ENCODE measurements at regions not wholly inside any gene's neighbourhood (a gene's known extent, or its start where the extent isn't known, plus 50 kb on each side); places are given as distances from the start of the nearest gene placed in this dataset.

DNA sequence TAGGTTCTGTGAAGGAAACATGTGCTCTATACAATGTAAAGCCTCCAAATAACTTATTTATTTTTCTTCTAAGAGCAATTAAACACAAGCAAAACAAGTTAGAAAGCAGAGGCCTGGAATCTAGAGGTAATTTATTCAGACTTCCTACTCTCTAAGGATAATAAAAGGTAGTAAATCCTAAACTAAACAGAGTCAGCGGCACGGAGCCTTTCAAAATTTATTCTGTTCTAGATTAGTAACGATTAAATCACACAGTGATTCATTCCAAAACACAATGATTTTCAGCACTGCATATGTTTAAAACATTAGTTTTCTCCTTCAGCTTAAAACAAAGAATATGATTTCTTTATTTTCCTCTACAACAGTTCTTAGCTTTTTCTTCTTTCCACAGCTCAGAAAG lies 160.9 kb downstream of the FBXO15 start:
- DNase-seq: no peak
- Histone ChIP-seq H3K4me1 (no peaks in the 10 kb centered on the region), H3K27ac (replicated peaks) (no peak overlapping the region), H3K9me3 (replicated peaks) (peaks cover 12% of the 10 kb centered on the region), H3K36me3 (no peaks in the 10 kb centered on the region), H3K27me3 (ENCODE audit: low read depth) (peaks cover 6% of the 10 kb centered on the region), H3K4me3 (no peak overlapping the region)
- intact Hi-C loops (cut with micrococcal nuclease): no loop called here
- TF ChIP-seq, protein P1, sequence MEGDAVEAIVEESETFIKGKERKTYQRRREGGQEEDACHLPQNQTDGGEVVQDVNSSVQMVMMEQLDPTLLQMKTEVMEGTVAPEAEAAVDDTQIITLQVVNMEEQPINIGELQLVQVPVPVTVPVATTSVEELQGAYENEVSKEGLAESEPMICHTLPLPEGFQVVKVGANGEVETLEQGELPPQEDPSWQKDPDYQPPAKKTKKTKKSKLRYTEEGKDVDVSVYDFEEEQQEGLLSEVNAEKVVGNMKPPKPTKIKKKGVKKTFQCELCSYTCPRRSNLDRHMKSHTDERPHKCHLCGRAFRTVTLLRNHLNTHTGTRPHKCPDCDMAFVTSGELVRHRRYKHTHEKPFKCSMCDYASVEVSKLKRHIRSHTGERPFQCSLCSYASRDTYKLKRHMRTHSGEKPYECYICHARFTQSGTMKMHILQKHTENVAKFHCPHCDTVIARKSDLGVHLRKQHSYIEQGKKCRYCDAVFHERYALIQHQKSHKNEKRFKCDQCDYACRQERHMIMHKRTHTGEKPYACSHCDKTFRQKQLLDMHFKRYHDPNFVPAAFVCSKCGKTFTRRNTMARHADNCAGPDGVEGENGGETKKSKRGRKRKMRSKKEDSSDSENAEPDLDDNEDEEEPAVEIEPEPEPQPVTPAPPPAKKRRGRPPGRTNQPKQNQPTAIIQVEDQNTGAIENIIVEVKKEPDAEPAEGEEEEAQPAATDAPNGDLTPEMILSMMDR (IDR thresholded peaks at IDR 0.05; ENCODE audit: borderline replicate concordance): no peak

GRCh38 chr18:73985855-73986625 lies 161.6 kb downstream of the FBXO15 start:
- Histone ChIP-seq H3K9me3 (replicated peaks) (peaks cover 12% of the 10 kb centered on the region), H3K27me3 (ENCODE audit: low read depth) (peaks cover 6% of the 10 kb centered on the region), H3K4me1 (no peaks in the 10 kb centered on the region), H3K36me3 (no peaks in the 10 kb centered on the region), H3K4me3 (no peak overlapping the region), H3K27ac (replicated peaks) (no peak overlapping the region)
- TF ChIP-seq, protein P1 (IDR thresholded peaks at IDR 0.05; ENCODE audit: borderline replicate concordance): no peak
- no peak for DNase-seq
- intact Hi-C loops (cut with micrococcal nuclease): no loop called here

DNA sequence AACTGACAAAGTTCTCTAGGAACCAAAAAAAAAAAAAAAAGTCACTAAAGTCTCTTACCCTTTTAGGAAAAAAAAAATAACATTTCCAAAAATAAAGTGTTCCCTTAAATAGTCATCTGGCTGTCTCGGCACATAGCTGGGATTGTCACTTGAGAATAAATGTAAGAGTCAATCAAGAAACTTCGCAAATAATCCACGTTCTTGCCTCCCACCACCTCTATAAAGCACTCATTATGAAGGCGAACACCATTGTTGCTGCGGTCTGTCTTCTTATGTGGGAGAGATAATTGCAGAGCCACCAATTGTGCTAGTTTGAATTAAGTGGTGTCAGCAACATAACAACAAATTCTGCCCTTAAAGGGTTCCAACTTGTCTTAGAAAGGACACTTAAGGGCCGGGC lies 163.7 kb downstream of the FBXO15 start:
- TF ChIP-seq, protein P1 (IDR thresholded peaks at IDR 0.05; ENCODE audit: borderline replicate concordance): no peak
- Histone ChIP-seq H3K27me3 (ENCODE audit: low read depth) (peaks cover 14% of the 10 kb centered on the region), H3K27ac (replicated peaks) (no peak overlapping the region), H3K9me3 (replicated peaks) (peaks cover 12% of the 10 kb centered on the region), H3K4me3 (no peak overlapping the region), H3K36me3 (no peaks in the 10 kb centered on the region), H3K4me1 (no peaks in the 10 kb centered on the region)
- intact Hi-C loops (cut with micrococcal nuclease): no loop called here
- DNase-seq: no peak

GRCh38 chr18:73983496-73983895 lies 164.1 kb downstream of the FBXO15 start:
- DNase-seq: no peak
- H3K4me1 ChIP-seq: no peaks in the 10 kb centered on the region
- H3K27me3 ChIP-seq (ENCODE audit: low read depth): peaks cover 14% of the 10 kb centered on the region
- H3K36me3 ChIP-seq: no peaks in the 10 kb centered on the region
- peaks cover 11% of the 10 kb centered on the region for H3K9me3 ChIP-seq (replicated peaks)
- TF ChIP-seq, protein P1 (IDR thresholded peaks at IDR 0.05; ENCODE audit: borderline replicate concordance): no peak
- no peak overlapping the region for H3K27ac ChIP-seq (replicated peaks)
- intact Hi-C loops (cut with micrococcal nuclease): no loop called here
- H3K4me3 ChIP-seq: no peak overlapping the region

DNA sequence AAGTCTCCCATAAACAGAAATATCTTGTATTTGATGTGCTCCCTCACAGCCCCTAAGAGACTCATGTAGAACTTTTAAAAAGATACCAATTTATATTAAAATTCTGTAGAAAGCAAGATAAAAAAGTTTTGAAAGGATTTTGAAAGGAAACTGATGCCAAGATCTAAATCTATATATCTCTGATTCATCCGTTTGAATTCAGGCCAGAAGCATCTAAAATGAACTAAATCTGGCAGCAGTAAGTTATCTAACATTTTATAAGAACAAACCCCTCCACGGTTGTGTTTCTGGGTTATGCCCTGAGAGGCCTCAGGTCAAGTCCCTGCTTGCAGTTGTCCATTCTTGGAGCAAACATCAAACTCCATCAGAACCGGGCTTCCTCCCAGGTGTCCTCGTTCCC lies 165.8 kb downstream of the FBXO15 start:
- TF ChIP-seq, protein P1 (IDR thresholded peaks at IDR 0.05; ENCODE audit: borderline replicate concordance): no peak
- H3K4me3 ChIP-seq: no peak overlapping the region
- H3K27me3 ChIP-seq (ENCODE audit: low read depth): peaks cover 19% of the 10 kb centered on the region
- no peak for DNase-seq
- H3K9me3 ChIP-seq (replicated peaks): no peaks in the 10 kb centered on the region
- H3K4me1 ChIP-seq: no peaks in the 10 kb centered on the region
- intact Hi-C loops (cut with micrococcal nuclease): no loop called here
- H3K27ac ChIP-seq (replicated peaks): no peak overlapping the region
- H3K36me3 ChIP-seq: no peaks in the 10 kb centered on the region

Measured in left ventricle myocardium inferior (tissue), 1 donor.